IMR-90 (cell line): ENCODE measurements at regions not wholly inside any gene's neighbourhood (a gene's known extent, or its start where the extent isn't known, plus 50 kb on each side); places are given as distances from the start of the nearest gene placed in this dataset.
"Not testable (repeated sequence)": the region's sequence is repeated elsewhere in the genome, so short reads cannot be mapped to it uniquely, and the experiment has no call there.

Source experiments
- ATAC-seq: fragments of 200-7000 bp; cut with Tn5 transposase; 2 replicates; pipeline ENCODE4 v1.9.1; 2020; ENCODE audit warnings: low read depth, mild to moderate bottlenecking, moderate library complexity
- BruUV-seq: library from RNA; stranded (reverse); fragments of 400-500 nt; replicated peaks from 2 replicates; lab custom pipeline; 2021; lab: Mats Ljungman, UMichigan
- CTCF ChIA-PET: fragments of 300-600 bp; formaldehyde crosslinking; extraction: SDS; loops from one replicate; lab custom pipeline; 2021; ENCODE audit warnings: antibody characterized with exemption; lab: Yijun Ruan, JAX
- POLR2A ChIA-PET: fragments of 300-600 bp; sonication (Branson Sonifier 250); formaldehyde crosslinking; loops from one replicate; lab custom pipeline; 2022; ENCODE audit warnings: antibody characterized with exemption; ENCODE audit not compliant: unreplicated experiment; lab: Charles Lee
- DNase-seq: peaks from one replicate; pipeline ENCODE4 v3.0.0; 2013
- H2AFZ ChIP-seq: replicated peaks from 2 replicates; pipeline ENCODE3; 2013; ENCODE audit warnings: low read length, mild to moderate bottlenecking; ENCODE audit not compliant: poor library complexity
- H2AK5ac ChIP-seq: 2 replicates; pipeline ENCODE4 v1.6.1; 2013; ENCODE audit warnings: low read depth, low read length, inconsistent platforms
- H2AK9ac ChIP-seq: replicated peaks from 2 replicates; pipeline ENCODE3; 2013; ENCODE audit warnings: mild to moderate bottlenecking, low read depth, low read length, moderate library complexity; ENCODE audit not compliant: poor library complexity
- H2BK120ac ChIP-seq: 2 replicates; pipeline ENCODE4 v1.6.1; 2013; ENCODE audit warnings: low read depth, low read length, inconsistent platforms
- H2BK15ac ChIP-seq: 3 replicates; pipeline ENCODE4 v1.6.1; 2013; ENCODE audit warnings: low read depth, low read length, inconsistent platforms
- H2BK20ac ChIP-seq: 2 replicates; pipeline ENCODE4 v1.6.1; 2013; ENCODE audit warnings: low read depth, mild to moderate bottlenecking, inconsistent platforms, low read length, moderate library complexity
- H2BK5ac ChIP-seq: 2 replicates; pipeline ENCODE4 v1.6.1; 2013; ENCODE audit warnings: mild to moderate bottlenecking, low read depth, low read length, inconsistent platforms; ENCODE audit not compliant: poor library complexity, severe bottlenecking
- H3K14ac ChIP-seq: replicated peaks from 2 replicates; pipeline ENCODE4 v1.6.1; 2013; ENCODE audit warnings: low read depth, low read length, inconsistent platforms
- H3K18ac ChIP-seq: 2 replicates; pipeline ENCODE4 v1.6.1; 2013; ENCODE audit warnings: low read depth, low read length, control low read depth
- H3K23ac ChIP-seq: 2 replicates; pipeline ENCODE4 v1.6.1; 2013; ENCODE audit warnings: low read depth, low read length, inconsistent platforms
- H3K27ac ChIP-seq: 2 replicates; pipeline ENCODE4 v1.5.1; 2013; ENCODE audit warnings: mild to moderate bottlenecking, control low read depth, low read length; ENCODE audit not compliant: insufficient read depth
- H3K27me3 ChIP-seq: 2 replicates; pipeline ENCODE4 v1.6.1; 2013; ENCODE audit warnings: low read length; ENCODE audit not compliant: control insufficient read depth, insufficient read depth
- H3K36me3 ChIP-seq: 2 replicates; pipeline ENCODE4 v1.6.1; 2013; ENCODE audit warnings: low read length, mixed read lengths; ENCODE audit not compliant: control insufficient read depth, insufficient read depth
- H3K4ac ChIP-seq: 2 replicates; pipeline ENCODE4 v1.6.1; 2013; ENCODE audit warnings: low read depth, low read length, inconsistent platforms
- H3K4me1 ChIP-seq: 2 replicates; pipeline ENCODE4 v1.6.1; 2013; ENCODE audit warnings: low read length, mixed read lengths; ENCODE audit not compliant: control insufficient read depth, insufficient read depth
- H3K4me2 ChIP-seq: 2 replicates; pipeline ENCODE4 v1.6.1; 2013; ENCODE audit warnings: low read depth, mild to moderate bottlenecking, control low read depth, low read length, moderate library complexity
- H3K4me3 ChIP-seq: 2 replicates; pipeline ENCODE4 v1.5.1; 2013; ENCODE audit warnings: low read depth, mild to moderate bottlenecking, control low read depth, low read length, moderate library complexity; ENCODE audit not compliant: insufficient read depth
- H3K56ac ChIP-seq: 2 replicates; pipeline ENCODE4 v1.6.1; 2013; ENCODE audit warnings: low read length, inconsistent platforms; ENCODE audit not compliant: insufficient read depth; ENCODE audit errors: extremely low read depth
- H3K79me1 ChIP-seq, 2 experiments: 2 replicates each; pipeline ENCODE4 v1.6.1; 2013; ENCODE audit warnings: low read length in 2 of 2, inconsistent platforms in 1 of 2, low read depth in 1 of 2
- H3K9ac ChIP-seq: 2 replicates; pipeline ENCODE4 v1.6.1; 2013; ENCODE audit warnings: low read depth, low read length, control low read depth
- H3K9me1 ChIP-seq: 2 replicates; pipeline ENCODE4 v1.6.1; 2013; ENCODE audit warnings: low read length, inconsistent platforms; ENCODE audit not compliant: insufficient read depth
- H3K9me3 ChIP-seq: 2 replicates; pipeline ENCODE4 v1.6.1; 2013; ENCODE audit warnings: low read length; ENCODE audit not compliant: control insufficient read depth, insufficient read depth
- H4K20me1 ChIP-seq: 2 replicates; pipeline ENCODE4 v1.6.1; 2013; ENCODE audit warnings: low read length, inconsistent platforms; ENCODE audit not compliant: insufficient read depth
- H4K5ac ChIP-seq: 2 replicates; pipeline ENCODE4 v1.6.1; 2013; ENCODE audit warnings: mild to moderate bottlenecking, low read depth, low read length, control low read depth
- H4K8ac ChIP-seq, 2 experiments: 2 replicates each; pipeline ENCODE4 v1.6.1; 2013; ENCODE audit warnings: low read depth in 2 of 2, low read length in 2 of 2, control low read depth in 1 of 2, inconsistent platforms in 1 of 2
- H4K91ac ChIP-seq: 2 replicates; pipeline ENCODE4 v1.6.1; 2013; ENCODE audit warnings: low read depth, low read length, inconsistent platforms; ENCODE audit not compliant: insufficient read depth
- WGBS, 2 experiments: methylation state at CpG; one replicate each; pipeline versions ENCODE4 v1.1.5 to v1.1.7; 2013; ENCODE audit warnings: missing lambda C conversion rate in 2 of 2; ENCODE audit not compliant: insufficient read length in 1 of 2; ENCODE audit errors: extremely low coverage in 2 of 2; 5-methylcytosine and 5-hydroxymethylcytosine counted together
- dilution Hi-C: fragments of 300-500 bp; cut with HindIII; formaldehyde crosslinking; loops from one replicate; pipeline ENCODE4 v1.14.3; 2018; ENCODE audit warnings: low sequenced_read_pairs; ENCODE audit not compliant: unreplicated experiment
- in situ Hi-C: fragments of 300-500 bp; cut with MboI; formaldehyde crosslinking; loops from 3 replicates; pipeline ENCODE4 v1.14.3; 2019; ENCODE audit warnings: low sequenced_read_pairs, inconsistent platforms, mixed read lengths
- intact Hi-C: fragments of 100-400 bp; cut with micrococcal nuclease; formaldehyde crosslinking; loops from 2 replicates; pipeline ENCODE4 v1.10.0; 2022

DNA sequence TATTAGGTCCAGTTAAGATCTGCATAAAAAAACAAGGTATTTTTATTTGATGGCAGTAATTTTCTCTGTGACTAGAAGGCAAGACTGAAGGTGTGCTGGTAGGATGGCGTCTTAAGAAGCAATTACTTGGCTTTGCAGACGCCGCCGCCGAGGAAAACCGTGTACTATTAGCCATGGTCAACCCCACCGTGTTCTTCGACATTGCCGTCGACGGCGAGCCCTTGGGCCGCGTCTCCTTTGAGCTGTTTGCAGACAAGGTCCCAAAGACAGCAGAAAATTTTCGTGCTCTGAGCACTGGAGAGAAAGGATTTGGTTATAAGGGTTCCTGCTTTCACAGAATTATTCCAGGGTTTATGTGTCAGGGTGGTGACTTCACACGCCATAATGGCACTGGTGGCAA lies 454.0 kb upstream of the TMPRSS15 start:
- H2BK5ac ChIP-seq, H3K4me2 ChIP-seq, intact Hi-C loops, H3K23ac ChIP-seq, H2AFZ ChIP-seq, H4K20me1 ChIP-seq, CTCF ChIA-PET, H2AK5ac ChIP-seq, ATAC-seq, H2BK120ac ChIP-seq, H3K9ac ChIP-seq, DNase-seq, H4K5ac ChIP-seq, H3K36me3 ChIP-seq, H3K9me1 ChIP-seq, POLR2A ChIA-PET, H3K18ac ChIP-seq, H3K9me3 ChIP-seq, dilution Hi-C loops, H2AK9ac ChIP-seq, in situ Hi-C loops, H2BK15ac ChIP-seq, H3K56ac ChIP-seq, H3K4me1 ChIP-seq, H3K27me3 ChIP-seq, H4K91ac ChIP-seq, H3K79me1 ChIP-seq, H3K4ac ChIP-seq, H3K14ac ChIP-seq, H2BK20ac ChIP-seq, H4K8ac ChIP-seq, H3K4me3 ChIP-seq, H3K27ac ChIP-seq: not testable (repeated sequence)
- no CpG with 5 or more reads among the region's 16 CpGs for WGBS, 2 experiments
- TSS peak; percentile 100 for BruUV-seq
